Testis (tissue), 2 donors: ENCODE measurements at regions not wholly inside any gene's neighbourhood (a gene's known extent, or its start where the extent isn't known, plus 50 kb on each side); places are given as distances from the start of the nearest gene placed in this dataset.

Source experiments
- CTCF ChIP-seq, 3 experiments: fragments of 450-650 bp in 2 of 3; fragments of 200-600 bp in 1 of 3; sonication (generic) in 1 of 3; IDR thresholded peaks; one replicate each; pipeline ENCODE4 v1.5.1; 2016 to 2019; ENCODE audit warnings: antibody characterized with exemption in 3 of 3, mild to moderate bottlenecking in 2 of 3, moderate library complexity in 1 of 3
- POLR2A ChIP-seq: fragments of 450-650 bp; IDR thresholded peaks from one replicate; pipeline ENCODE4 v1.6.1; 2017; ENCODE audit warnings: antibody characterized with exemption, mild to moderate bottlenecking, moderate library complexity

GRCh38 chr15:38758043-38758442 is 193.4 kb upstream of the RASGRP1 start:
- TF ChIP-seq CTCF (IDR thresholded peaks at IDR 0.05) (no peak), POLR2A (no peak)
